IMR-90 (cell line): ENCODE measurements at regions not wholly inside any gene's neighbourhood (a gene's known extent, or its start where the extent isn't known, plus 50 kb on each side); places are given as distances from the start of the nearest gene placed in this dataset.

Source experiments
- ATAC-seq: fragments of 200-7000 bp; cut with Tn5 transposase; 2 replicates; pipeline ENCODE4 v1.9.1; 2020; ENCODE audit warnings: low read depth, mild to moderate bottlenecking, moderate library complexity
- BruUV-seq: library from RNA; stranded (reverse); fragments of 400-500 nt; replicated peaks from 2 replicates; lab custom pipeline; 2021; lab: Mats Ljungman, UMichigan
- CTCF ChIA-PET: fragments of 300-600 bp; formaldehyde crosslinking; extraction: SDS; loops from one replicate; lab custom pipeline; 2021; ENCODE audit warnings: antibody characterized with exemption; lab: Yijun Ruan, JAX
- POLR2A ChIA-PET: fragments of 300-600 bp; sonication (Branson Sonifier 250); formaldehyde crosslinking; loops from one replicate; lab custom pipeline; 2022; ENCODE audit warnings: antibody characterized with exemption; ENCODE audit not compliant: unreplicated experiment; lab: Charles Lee
- DNase-seq: peaks from one replicate; pipeline ENCODE4 v3.0.0; 2013
- H2AFZ ChIP-seq: replicated peaks from 2 replicates; pipeline ENCODE3; 2013; ENCODE audit warnings: low read length, mild to moderate bottlenecking; ENCODE audit not compliant: poor library complexity
- H2AK5ac ChIP-seq: 2 replicates; pipeline ENCODE4 v1.6.1; 2013; ENCODE audit warnings: low read depth, low read length, inconsistent platforms
- H2AK9ac ChIP-seq: replicated peaks from 2 replicates; pipeline ENCODE3; 2013; ENCODE audit warnings: mild to moderate bottlenecking, low read depth, low read length, moderate library complexity; ENCODE audit not compliant: poor library complexity
- H2BK120ac ChIP-seq: 2 replicates; pipeline ENCODE4 v1.6.1; 2013; ENCODE audit warnings: low read depth, low read length, inconsistent platforms
- H2BK15ac ChIP-seq: 3 replicates; pipeline ENCODE4 v1.6.1; 2013; ENCODE audit warnings: low read depth, low read length, inconsistent platforms
- H2BK20ac ChIP-seq: 2 replicates; pipeline ENCODE4 v1.6.1; 2013; ENCODE audit warnings: low read depth, mild to moderate bottlenecking, inconsistent platforms, low read length, moderate library complexity
- H2BK5ac ChIP-seq: 2 replicates; pipeline ENCODE4 v1.6.1; 2013; ENCODE audit warnings: mild to moderate bottlenecking, low read depth, low read length, inconsistent platforms; ENCODE audit not compliant: poor library complexity, severe bottlenecking
- H3K14ac ChIP-seq: replicated peaks from 2 replicates; pipeline ENCODE4 v1.6.1; 2013; ENCODE audit warnings: low read depth, low read length, inconsistent platforms
- H3K18ac ChIP-seq: 2 replicates; pipeline ENCODE4 v1.6.1; 2013; ENCODE audit warnings: low read depth, low read length, control low read depth
- H3K23ac ChIP-seq: 2 replicates; pipeline ENCODE4 v1.6.1; 2013; ENCODE audit warnings: low read depth, low read length, inconsistent platforms
- H3K27ac ChIP-seq: 2 replicates; pipeline ENCODE4 v1.5.1; 2013; ENCODE audit warnings: mild to moderate bottlenecking, control low read depth, low read length; ENCODE audit not compliant: insufficient read depth
- H3K27me3 ChIP-seq: 2 replicates; pipeline ENCODE4 v1.6.1; 2013; ENCODE audit warnings: low read length; ENCODE audit not compliant: control insufficient read depth, insufficient read depth
- H3K36me3 ChIP-seq: 2 replicates; pipeline ENCODE4 v1.6.1; 2013; ENCODE audit warnings: low read length, mixed read lengths; ENCODE audit not compliant: control insufficient read depth, insufficient read depth
- H3K4ac ChIP-seq: 2 replicates; pipeline ENCODE4 v1.6.1; 2013; ENCODE audit warnings: low read depth, low read length, inconsistent platforms
- H3K4me1 ChIP-seq: 2 replicates; pipeline ENCODE4 v1.6.1; 2013; ENCODE audit warnings: low read length, mixed read lengths; ENCODE audit not compliant: control insufficient read depth, insufficient read depth
- H3K4me2 ChIP-seq: 2 replicates; pipeline ENCODE4 v1.6.1; 2013; ENCODE audit warnings: low read depth, mild to moderate bottlenecking, control low read depth, low read length, moderate library complexity
- H3K4me3 ChIP-seq: 2 replicates; pipeline ENCODE4 v1.5.1; 2013; ENCODE audit warnings: low read depth, mild to moderate bottlenecking, control low read depth, low read length, moderate library complexity; ENCODE audit not compliant: insufficient read depth
- H3K56ac ChIP-seq: 2 replicates; pipeline ENCODE4 v1.6.1; 2013; ENCODE audit warnings: low read length, inconsistent platforms; ENCODE audit not compliant: insufficient read depth; ENCODE audit errors: extremely low read depth
- H3K79me1 ChIP-seq, 2 experiments: 2 replicates each; pipeline ENCODE4 v1.6.1; 2013; ENCODE audit warnings: low read length in 2 of 2, inconsistent platforms in 1 of 2, low read depth in 1 of 2
- H3K9ac ChIP-seq: 2 replicates; pipeline ENCODE4 v1.6.1; 2013; ENCODE audit warnings: low read depth, low read length, control low read depth
- H3K9me1 ChIP-seq: 2 replicates; pipeline ENCODE4 v1.6.1; 2013; ENCODE audit warnings: low read length, inconsistent platforms; ENCODE audit not compliant: insufficient read depth
- H3K9me3 ChIP-seq: 2 replicates; pipeline ENCODE4 v1.6.1; 2013; ENCODE audit warnings: low read length; ENCODE audit not compliant: control insufficient read depth, insufficient read depth
- H4K20me1 ChIP-seq: 2 replicates; pipeline ENCODE4 v1.6.1; 2013; ENCODE audit warnings: low read length, inconsistent platforms; ENCODE audit not compliant: insufficient read depth
- H4K5ac ChIP-seq: 2 replicates; pipeline ENCODE4 v1.6.1; 2013; ENCODE audit warnings: mild to moderate bottlenecking, low read depth, low read length, control low read depth
- H4K8ac ChIP-seq, 2 experiments: 2 replicates each; pipeline ENCODE4 v1.6.1; 2013; ENCODE audit warnings: low read depth in 2 of 2, low read length in 2 of 2, control low read depth in 1 of 2, inconsistent platforms in 1 of 2
- H4K91ac ChIP-seq: 2 replicates; pipeline ENCODE4 v1.6.1; 2013; ENCODE audit warnings: low read depth, low read length, inconsistent platforms; ENCODE audit not compliant: insufficient read depth
- FOS ChIP-seq: fragments of 150-350 bp; IDR thresholded peaks from 2 replicates; pipeline ENCODE4 v1.6.1; 2016; ENCODE audit warnings: low read depth, low read length
- NFE2L2 ChIP-seq: fragments of 150-350 bp; IDR thresholded peaks from 2 replicates; pipeline ENCODE4 v1.6.1; 2016; ENCODE audit warnings: low read depth, mild to moderate bottlenecking, low read length
- POLR2A ChIP-seq: IDR thresholded peaks from 2 replicates; pipeline ENCODE4 v1.6.1; 2012; ENCODE audit warnings: mild to moderate bottlenecking, low read depth, low read length
- RFX5 ChIP-seq: IDR thresholded peaks from 2 replicates; pipeline ENCODE4 v1.8.0; 2012; ENCODE audit warnings: low read depth, mild to moderate bottlenecking, low read length, moderate library complexity
- USF2 ChIP-seq: fragments of 150-350 bp; IDR thresholded peaks from 2 replicates; pipeline ENCODE4 v1.6.1; 2017; ENCODE audit warnings: mild to moderate bottlenecking, antibody characterized with exemption, low read length, low read depth
- dilution Hi-C: fragments of 300-500 bp; cut with HindIII; formaldehyde crosslinking; loops from one replicate; pipeline ENCODE4 v1.14.3; 2018; ENCODE audit warnings: low sequenced_read_pairs; ENCODE audit not compliant: unreplicated experiment
- in situ Hi-C: fragments of 300-500 bp; cut with MboI; formaldehyde crosslinking; loops from 3 replicates; pipeline ENCODE4 v1.14.3; 2019; ENCODE audit warnings: low sequenced_read_pairs, inconsistent platforms, mixed read lengths
- intact Hi-C: fragments of 100-400 bp; cut with micrococcal nuclease; formaldehyde crosslinking; loops from 2 replicates; pipeline ENCODE4 v1.10.0; 2022

- BruUV-seq, result no TSS peak
- intact Hi-C loops, result loop anchor here (5.0 to 10.0 kb wide), 2 partner anchors 33 to 110 kb away; no protein-coding TSS in a partner anchor
- Histone ChIP-seq H2BK120ac (no peak overlapping the region), H3K9ac (no peak overlapping the region), H3K14ac (no peak overlapping the region), H3K36me3 (no peaks in the 10 kb centered on the region), H2BK15ac (no peak overlapping the region), H4K5ac (no peak overlapping the region), H3K4me1 (peaks cover 12% of the 10 kb centered on the region), H3K27me3 (peaks cover 27% of the 10 kb centered on the region), H3K23ac (no peak overlapping the region), H3K9me3 (peaks cover 14% of the 10 kb centered on the region), H2BK20ac (no peak overlapping the region), H3K4me3 (no peak overlapping the region), H2AK9ac (no peak overlapping the region), H2AK5ac (no peak overlapping the region), H3K4me2 (no peak overlapping the region), H3K18ac (no peak overlapping the region), H2AFZ (no peak overlapping the region), H3K27ac (no peak overlapping the region), H4K8ac (no peak overlapping the region), H4K20me1 (no peaks in the 10 kb centered on the region), H3K4ac (no peak overlapping the region), H3K79me1 (no peaks in the 10 kb centered on the region), H2BK5ac (no peak overlapping the region), H3K9me1 (peaks cover 8% of the 10 kb centered on the region; the same call in 1 of the 2 replicates), H3K56ac (no peak overlapping the region), H4K91ac (no peak overlapping the region)
- DNase-seq (peak; percentile 6), ATAC-seq (no peak)
- dilution Hi-C loops, result no loop called here
- in situ Hi-C loops, result no loop called here
- CTCF ChIA-PET, result no interaction called here
- TF ChIP-seq RFX5 (no peak), NFE2L2 (no peak), FOS (no peak), USF2 (no peak), POLR2A (no peak)
- POLR2A ChIA-PET, result no interaction called here
These were observed 377.2 kb downstream of the MN1 start for GRCh38 chr22:27424319-27424718.
